GM18505 (cell line): ENCODE measurements at regions not wholly inside any gene's neighbourhood (a gene's known extent, or its start where the extent isn't known, plus 50 kb on each side); places are given as distances from the start of the nearest gene placed in this dataset.

ENCODE experiments used
- ATAC-seq: cut with Tn5 transposase; IDR thresholded peaks from one replicate; pipeline ENCODE4 v1.9.1; 2021; ENCODE audit not compliant: unreplicated experiment
- POLR2A ChIP-seq: IDR thresholded peaks from 4 replicates; pipeline ENCODE4 v1.6.1; 2011; ENCODE audit warnings: borderline replicate concordance; ENCODE audit not compliant: insufficient read depth, insufficient read length; ENCODE audit errors: extremely low read depth

- no peak for ATAC-seq
- TF ChIP-seq POLR2A: no peak
Observed at GRCh38 chr13:50453188-50453587, 390.3 kb downstream of the DLEU7 start.

- no peak for TF ChIP-seq POLR2A
Observed at GRCh38 chr13:50456111-50456510, 387.4 kb downstream of the DLEU7 start.

GRCh38 chr13:50457415-50458393, 385.8 kb downstream of the DLEU7 start:
- TF ChIP-seq POLR2A: no peak
- no peak for ATAC-seq

More at GRCh38 chr13:50456111-50456510, 387.4 kb downstream of the DLEU7 start:
- no peak for ATAC-seq

- TF ChIP-seq POLR2A: no peak
- no peak for ATAC-seq
Observed at GRCh38 chr13:50459046-50459445, 384.4 kb downstream of the DLEU7 start.

- ATAC-seq: no peak
- TF ChIP-seq POLR2A: no peak
Observed at GRCh38 chr13:50459658-50460057, 383.8 kb downstream of the DLEU7 start.

- no peak for TF ChIP-seq POLR2A
- ATAC-seq: no peak
Observed at GRCh38 chr13:50460358-50460757, 383.1 kb downstream of the DLEU7 start.

- TF ChIP-seq POLR2A: no peak
- ATAC-seq: no peak
Observed at GRCh38 chr13:50461189-50461588, 382.3 kb downstream of the DLEU7 start.

- TF ChIP-seq POLR2A: no peak
Observed at GRCh38 chr13:50463719-50464118, 379.8 kb downstream of the DLEU7 start.

GRCh38 chr13:50464349-50465251, 378.9 kb downstream of the DLEU7 start:
- TF ChIP-seq POLR2A: no peak
- ATAC-seq: no peak

More at GRCh38 chr13:50463719-50464118, 379.8 kb downstream of the DLEU7 start:
- no peak for ATAC-seq

GRCh38 chr13:50466456-50466855, 377.0 kb downstream of the DLEU7 start:
- TF ChIP-seq POLR2A: no peak
- ATAC-seq: no peak

GRCh38 chr13:50467156-50468110, 376.1 kb downstream of the DLEU7 start:
- TF ChIP-seq POLR2A: no peak
- no peak for ATAC-seq
